Erythroblast (primary cell): ENCODE measurements at regions not wholly inside any gene's neighbourhood (a gene's known extent, or its start where the extent isn't known, plus 50 kb on each side); places are given as distances from the start of the nearest gene placed in this dataset.

Experiments
- DNase-seq, 2 experiments: peaks; one replicate each; lab custom pipeline; 2025; lab: John Stamatoyannopoulos, UW
- GATA1 ChIP-seq: IDR thresholded peaks from 2 replicates; pipeline ENCODE4 v1.6.1; 2011; ENCODE audit warnings: low read depth, mild to moderate bottlenecking, control low read depth, low read length, moderate library complexity
- POLR2A ChIP-seq: IDR thresholded peaks from 2 replicates; pipeline ENCODE4 v1.6.1; 2011; ENCODE audit warnings: mild to moderate bottlenecking, low read length

- no peak for DNase-seq
- TF ChIP-seq GATA1 = no peak
- TF ChIP-seq POLR2A = no peak
Measured at GRCh38 chr15:98146031-98146820, 185.7 kb downstream of the ARRDC4 start.

DNA sequence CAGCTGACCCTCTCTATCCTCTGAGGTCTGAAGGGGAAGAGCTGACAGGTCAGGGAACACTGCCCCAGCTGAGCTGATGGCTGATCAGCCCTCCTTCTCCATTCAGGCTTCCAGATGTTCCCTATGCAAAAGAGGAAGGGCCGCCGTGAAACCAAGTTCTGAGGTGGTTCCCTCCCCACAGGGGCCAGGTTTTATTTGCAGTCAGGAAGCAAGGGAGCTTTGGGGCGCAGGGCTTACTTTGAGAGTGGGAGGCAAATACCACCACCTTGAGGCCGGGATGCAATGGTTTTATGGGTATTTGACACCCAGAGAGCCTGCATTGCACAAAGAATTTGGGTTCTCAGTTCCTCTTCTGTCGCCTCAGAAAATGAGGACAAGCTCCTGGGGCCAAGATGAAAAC is 186.9 kb downstream of the ARRDC4 start:
- TF ChIP-seq POLR2A (no peak), GATA1 (no peak)
- no peak for DNase-seq

- TF ChIP-seq GATA1 = no peak
- TF ChIP-seq POLR2A = no peak
- no peak for DNase-seq
Measured at GRCh38 chr15:98150084-98150483, 189.6 kb downstream of the ARRDC4 start.

- TF ChIP-seq POLR2A (no peak), GATA1 (no peak)
- no peak for DNase-seq
Measured at GRCh38 chr15:98150536-98150935, 190.0 kb downstream of the ARRDC4 start.

DNA sequence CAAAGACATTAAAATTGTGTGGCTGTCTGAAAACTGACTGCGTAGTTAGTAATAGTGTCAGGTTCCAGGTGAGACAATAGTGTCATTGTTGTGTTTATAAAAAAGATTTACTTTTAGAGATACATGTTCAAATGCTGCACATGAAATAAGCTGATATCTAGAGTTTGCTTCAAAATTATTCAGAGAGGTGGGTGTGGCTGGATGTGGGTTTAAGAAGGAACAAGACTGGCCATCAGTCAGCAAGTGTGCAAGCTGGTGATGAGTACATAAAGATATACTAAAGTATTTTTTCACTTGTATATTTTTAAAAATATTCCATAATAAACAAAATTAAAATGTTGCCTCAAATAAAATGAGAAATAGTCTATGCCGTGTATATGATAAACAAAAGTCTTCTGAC is 190.6 kb downstream of the ARRDC4 start:
- DNase-seq = no peak
- TF ChIP-seq POLR2A (no peak), GATA1 (no peak)

- TF ChIP-seq POLR2A = no peak
- TF ChIP-seq GATA1 = no peak
- DNase-seq = no peak
Measured at GRCh38 chr15:98152156-98152555, 191.7 kb downstream of the ARRDC4 start.

- DNase-seq = no peak
- TF ChIP-seq GATA1 (no peak), POLR2A (no peak)
Measured at GRCh38 chr15:98154863-98155262, 194.4 kb downstream of the ARRDC4 start.

DNA sequence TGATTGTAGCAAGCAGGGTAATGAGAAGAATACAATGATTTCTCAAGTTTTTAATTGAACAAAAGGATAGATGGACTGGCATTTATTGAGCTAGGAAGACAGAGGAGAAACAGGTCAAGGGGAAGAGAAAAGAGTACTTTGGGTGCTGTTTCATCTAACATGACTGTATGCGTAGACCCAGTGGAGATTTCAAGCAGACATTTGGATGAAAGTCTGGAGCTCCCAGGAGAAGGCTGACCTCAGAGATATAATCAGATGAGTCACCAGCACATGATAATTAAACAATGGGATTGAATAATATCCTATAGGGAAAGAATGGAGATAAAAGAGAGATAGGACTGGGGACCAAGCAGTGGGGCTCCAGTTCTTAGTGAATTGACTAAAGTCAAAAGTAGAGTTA is 194.9 kb downstream of the ARRDC4 start:
- no peak for DNase-seq

DNA sequence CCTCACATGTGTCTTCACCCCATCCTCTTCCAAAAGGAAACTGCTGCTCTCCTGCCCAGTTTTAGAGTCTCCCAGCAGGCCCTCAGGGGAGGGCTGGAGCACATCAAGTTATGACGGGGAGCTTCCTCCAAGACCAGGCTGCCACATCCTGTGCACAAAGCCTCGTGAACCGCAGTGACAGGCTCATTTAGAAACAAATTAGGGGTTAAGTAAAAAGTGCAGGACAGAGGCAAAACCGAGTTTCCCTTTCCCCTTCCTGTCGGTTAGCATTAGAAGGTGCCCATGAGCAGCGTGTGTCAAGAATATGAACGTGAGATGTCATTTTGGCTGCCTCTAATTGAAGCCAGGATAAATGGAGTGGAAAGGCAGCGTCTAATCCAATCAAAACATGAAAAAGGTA is 199.7 kb downstream of the ARRDC4 start:
- DNase-seq = no peak
- TF ChIP-seq POLR2A (no peak), GATA1 (no peak)

More for the DNA sequence above, 194.9 kb downstream of the ARRDC4 start:
- TF ChIP-seq POLR2A (no peak), GATA1 (no peak)

DNA sequence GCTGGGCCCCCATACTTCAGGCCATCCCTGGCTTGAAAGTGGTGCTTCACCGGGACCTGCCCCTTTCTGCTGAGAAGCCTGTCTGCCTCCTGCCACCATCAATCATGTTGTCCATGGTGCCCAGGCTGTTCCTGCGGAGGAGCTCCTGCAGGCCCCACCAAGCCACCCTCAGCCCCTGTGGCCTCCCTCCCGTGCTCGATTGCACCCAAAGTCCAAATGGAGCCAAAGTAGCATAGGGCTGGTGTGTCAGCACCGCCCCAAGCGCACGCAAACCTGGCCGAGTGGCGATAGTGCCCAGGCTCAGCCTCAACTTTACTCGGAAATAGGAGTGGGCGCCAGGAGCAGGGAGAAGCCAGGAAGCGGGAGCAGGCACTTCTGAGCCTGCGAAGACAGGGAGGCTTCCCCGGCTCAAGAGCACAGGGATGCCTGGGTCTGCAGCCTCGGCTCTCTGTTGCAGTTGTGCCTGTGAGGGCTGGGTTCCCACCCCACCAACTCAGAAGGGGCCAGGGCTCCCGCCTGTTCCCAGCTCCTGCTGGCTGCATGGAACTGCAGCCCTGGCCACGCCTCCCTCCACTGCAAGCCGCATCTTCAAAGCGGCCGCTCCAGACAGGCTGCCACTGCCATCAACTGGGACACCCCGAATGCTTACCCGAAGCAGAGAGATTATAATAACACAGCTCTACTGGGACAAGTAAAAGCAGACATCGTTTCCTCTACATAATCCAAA is 203.0 kb downstream of the ARRDC4 start:
- no peak for DNase-seq
- no peak for TF ChIP-seq POLR2A
- no peak for TF ChIP-seq GATA1

- TF ChIP-seq GATA1 (no peak), POLR2A (no peak)
- DNase-seq = no peak
Measured at GRCh38 chr15:98164571-98164970, 204.1 kb downstream of the ARRDC4 start.

- no peak for DNase-seq
- TF ChIP-seq POLR2A (no peak), GATA1 (no peak)
Measured at GRCh38 chr15:98164986-98165385, 204.5 kb downstream of the ARRDC4 start.

DNA sequence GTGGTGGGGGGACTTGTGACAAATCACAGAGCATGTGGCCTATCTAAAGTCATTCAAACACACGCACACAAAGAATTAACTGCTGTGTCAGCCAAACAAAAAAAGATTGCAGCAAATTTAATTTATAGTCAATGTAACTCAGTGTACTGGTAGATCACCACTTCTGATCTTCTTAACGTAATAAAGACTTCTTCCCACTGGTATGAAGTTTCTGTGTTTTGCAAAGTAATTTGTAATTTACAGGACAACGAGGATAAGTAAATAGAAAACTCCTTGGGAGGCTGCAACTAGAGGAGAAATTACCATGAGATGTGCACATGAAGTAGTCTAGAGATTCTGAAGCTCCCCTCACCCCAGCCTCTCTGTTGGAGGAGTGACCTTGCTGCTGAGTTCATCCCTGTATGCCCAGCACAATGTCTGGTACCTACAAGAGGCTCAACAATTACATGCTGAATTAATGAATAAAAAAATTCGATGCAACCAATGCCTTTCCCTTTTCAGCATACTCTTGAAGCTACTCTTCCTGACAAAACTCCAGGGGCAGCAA is 207.3 kb downstream of the ARRDC4 start:
- no peak for DNase-seq
- TF ChIP-seq GATA1 = no peak
- no peak for TF ChIP-seq POLR2A

DNA sequence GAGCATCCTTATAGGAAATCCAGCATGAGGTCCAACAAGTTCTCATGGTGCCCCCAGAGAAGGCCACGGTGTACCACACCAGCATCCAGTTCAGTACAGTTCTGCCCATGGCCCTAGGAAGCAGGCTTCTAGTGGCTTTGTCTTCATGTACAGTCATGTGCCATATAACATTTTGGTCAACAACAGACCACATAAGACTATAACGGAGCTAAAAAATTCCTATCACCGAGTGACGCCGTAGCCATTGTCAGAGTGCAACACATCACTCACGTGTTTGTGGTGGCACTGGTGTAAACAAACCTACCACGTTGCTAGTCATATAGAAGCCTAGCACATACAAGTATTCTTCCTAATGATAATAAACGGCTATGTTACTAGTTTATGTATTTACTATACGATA is 209.0 kb downstream of the ARRDC4 start:
- TF ChIP-seq POLR2A (no peak), GATA1 (no peak)
- DNase-seq = no peak

DNA sequence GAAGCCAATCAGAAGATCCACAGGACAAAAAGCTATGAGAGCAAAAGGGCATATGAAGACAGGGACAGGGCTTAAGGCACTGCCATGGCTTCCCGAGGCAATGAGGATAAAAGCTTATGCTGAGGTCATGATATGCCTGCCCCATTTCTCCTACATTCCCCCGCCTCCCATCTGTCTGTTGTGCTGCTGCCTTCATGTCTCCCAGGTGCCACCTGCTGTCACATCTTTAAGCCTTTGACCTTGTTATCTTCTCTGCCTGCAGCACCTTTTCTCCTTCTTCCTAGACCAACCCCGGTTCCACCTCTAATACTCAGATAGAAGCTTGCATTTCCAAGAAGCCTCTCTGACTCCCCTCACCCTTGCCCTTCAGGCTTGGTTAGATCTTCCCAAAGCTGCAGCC is 213.8 kb downstream of the ARRDC4 start:
- DNase-seq = no peak
- TF ChIP-seq GATA1 (no peak), POLR2A (no peak)
